ENCODE measurements at regions not wholly inside any gene's neighbourhood (a gene's known extent, or its start where the extent isn't known, plus 50 kb on each side); places are given as distances from the start of the nearest gene placed in this dataset.

- no peak for TF ChIP-seq RAD21 (IDR thresholded peaks at IDR 0.05)
- TF ChIP-seq, protein P1, sequence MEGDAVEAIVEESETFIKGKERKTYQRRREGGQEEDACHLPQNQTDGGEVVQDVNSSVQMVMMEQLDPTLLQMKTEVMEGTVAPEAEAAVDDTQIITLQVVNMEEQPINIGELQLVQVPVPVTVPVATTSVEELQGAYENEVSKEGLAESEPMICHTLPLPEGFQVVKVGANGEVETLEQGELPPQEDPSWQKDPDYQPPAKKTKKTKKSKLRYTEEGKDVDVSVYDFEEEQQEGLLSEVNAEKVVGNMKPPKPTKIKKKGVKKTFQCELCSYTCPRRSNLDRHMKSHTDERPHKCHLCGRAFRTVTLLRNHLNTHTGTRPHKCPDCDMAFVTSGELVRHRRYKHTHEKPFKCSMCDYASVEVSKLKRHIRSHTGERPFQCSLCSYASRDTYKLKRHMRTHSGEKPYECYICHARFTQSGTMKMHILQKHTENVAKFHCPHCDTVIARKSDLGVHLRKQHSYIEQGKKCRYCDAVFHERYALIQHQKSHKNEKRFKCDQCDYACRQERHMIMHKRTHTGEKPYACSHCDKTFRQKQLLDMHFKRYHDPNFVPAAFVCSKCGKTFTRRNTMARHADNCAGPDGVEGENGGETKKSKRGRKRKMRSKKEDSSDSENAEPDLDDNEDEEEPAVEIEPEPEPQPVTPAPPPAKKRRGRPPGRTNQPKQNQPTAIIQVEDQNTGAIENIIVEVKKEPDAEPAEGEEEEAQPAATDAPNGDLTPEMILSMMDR (IDR thresholded peaks at IDR 0.05; ENCODE audit: low read depth, low read length, missing input control), result no peak
- TF ChIP-seq SP1 (IDR thresholded peaks at IDR 0.05), result no peak
- TF ChIP-seq, protein P2, sequence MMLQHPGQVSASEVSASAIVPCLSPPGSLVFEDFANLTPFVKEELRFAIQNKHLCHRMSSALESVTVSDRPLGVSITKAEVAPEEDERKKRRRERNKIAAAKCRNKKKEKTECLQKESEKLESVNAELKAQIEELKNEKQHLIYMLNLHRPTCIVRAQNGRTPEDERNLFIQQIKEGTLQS (IDR thresholded peaks at IDR 0.05), result no peak
- TF ChIP-seq REST (IDR thresholded peaks at IDR 0.05), result no peak
- TF ChIP-seq MAX (IDR thresholded peaks at IDR 0.05), result no peak
- no peak for TF ChIP-seq JUND (IDR thresholded peaks at IDR 0.05)
- no peak for TF ChIP-seq GABPA (IDR thresholded peaks at IDR 0.05 in 1 of 2, conservative IDR thresholded peaks at IDR 0.05 in 1 of 2)
- TF ChIP-seq TAF1 (conservative IDR thresholded peaks at IDR 0.05), result no peak
These were observed 54.9 kb downstream of the PRR18 start for GRCh38 chr6:166253281-166253681.
